H1 (cell line): ENCODE measurements at regions not wholly inside any gene's neighbourhood (a gene's known extent, or its start where the extent isn't known, plus 50 kb on each side); places are given as distances from the start of the nearest gene placed in this dataset.

Experiments used
- CTCF ChIA-PET: fragments of 300-600 bp; sonication (Branson Sonifier 250); formaldehyde crosslinking; loops from one replicate; lab custom pipeline; 2021; ENCODE audit not compliant: partially characterized antibody; lab: Charles Lee
- POLR2A ChIA-PET: fragments of 300-600 bp; sonication (Branson Sonifier 250); formaldehyde crosslinking; loops from one replicate; lab custom pipeline; 2021; ENCODE audit warnings: inconsistent platforms; ENCODE audit not compliant: partially characterized antibody; lab: Charles Lee
- DNase-seq, 2 experiments: peaks; one replicate each; pipeline versions ENCODE4 v3.0.0 to v3.0.0-alpha.2; 2010 to 2022; ENCODE audit warnings: low spot score in 2 of 2, low read depth in 1 of 2, mixed read lengths in 1 of 2
- FAIRE-seq: peaks from 2 replicates; lab custom pipeline; 2011; peaks lifted over from hg19 to GRCh38; lab: Jason Lieb, UNC
- H2AFZ ChIP-seq: 2 replicates; pipeline ENCODE4 v1.8.1; 2012; ENCODE audit warnings: low read length, inconsistent platforms
- H2AK5ac ChIP-seq: 2 replicates; pipeline ENCODE4 v1.6.1; 2013; ENCODE audit warnings: low read depth, low read length
- H2BK120ac ChIP-seq: replicated peaks from 2 replicates; pipeline ENCODE3; 2013; ENCODE audit warnings: low read depth, low read length, inconsistent platforms
- H2BK12ac ChIP-seq: 2 replicates; pipeline ENCODE4 v1.6.1; 2013; ENCODE audit warnings: low read depth, low read length
- H2BK15ac ChIP-seq: 2 replicates; pipeline ENCODE4 v1.6.1; 2013; ENCODE audit warnings: low read length
- H2BK20ac ChIP-seq: 2 replicates; pipeline ENCODE4 v1.6.1; 2013; ENCODE audit warnings: low read length
- H2BK5ac ChIP-seq: 2 replicates; pipeline ENCODE4 v1.6.1; 2013; ENCODE audit warnings: low read depth, low read length
- H3K14ac ChIP-seq: 2 replicates; pipeline ENCODE4 v1.6.1; 2013; ENCODE audit warnings: inconsistent platforms; ENCODE audit not compliant: insufficient read length
- H3K18ac ChIP-seq: 2 replicates; pipeline ENCODE4 v1.6.1; 2013; ENCODE audit warnings: low read length; ENCODE audit errors: extremely low read depth
- H3K23ac ChIP-seq: 2 replicates; pipeline ENCODE4 v1.6.1; 2013; ENCODE audit warnings: inconsistent platforms; ENCODE audit not compliant: insufficient read length
- H3K23me2 ChIP-seq: 2 replicates; pipeline ENCODE4 v1.6.1; 2013; ENCODE audit warnings: low read depth, low read length
- H3K27ac ChIP-seq: 2 replicates; pipeline ENCODE4 v1.6.1; 2011; ENCODE audit warnings: low read depth, low read length, inconsistent platforms
- H3K27me3 ChIP-seq, 4 experiments: replicated peaks in 1 of 4; 1 replicate in 1 of 4; 2 replicates in 3 of 4; pipeline versions ENCODE4 v1.6.1 to v1.8.1; 2011 to 2013; ENCODE audit warnings: low read length in 3 of 4, mild to moderate bottlenecking in 3 of 4, inconsistent platforms in 2 of 4, mixed read lengths in 2 of 4, moderate library complexity in 1 of 4; ENCODE audit not compliant: control insufficient read depth in 3 of 4, insufficient read depth in 3 of 4; ENCODE audit errors: extremely low read depth in 1 of 4
- H3K36me3 ChIP-seq, 4 experiments: 2 replicates each; pipeline versions ENCODE4 v1.6.1 to v1.8.1; 2011 to 2013; ENCODE audit warnings: mild to moderate bottlenecking in 4 of 4, low read length in 3 of 4, moderate library complexity in 2 of 4, control low read depth in 1 of 4, inconsistent platforms in 1 of 4; ENCODE audit not compliant: insufficient read depth in 4 of 4, control insufficient read depth in 2 of 4
- H3K4ac ChIP-seq: replicated peaks from 2 replicates; pipeline ENCODE3; 2013; ENCODE audit warnings: low read length, low read depth, mixed read lengths, inconsistent platforms; ENCODE audit not compliant: insufficient read length
- H3K4me1 ChIP-seq, 4 experiments: replicated peaks in 1 of 4; 1 replicate in 1 of 4; 2 replicates in 3 of 4; pipeline versions ENCODE4 v1.6.1 to v1.8.1; 2011 to 2013; ENCODE audit warnings: low read length in 3 of 4, inconsistent platforms in 2 of 4, mixed read lengths in 1 of 4; ENCODE audit not compliant: insufficient read depth in 4 of 4, control insufficient read depth in 3 of 4
- H3K4me2 ChIP-seq, 2 experiments: 2 replicates each; pipeline versions ENCODE4 v1.6.1 to v1.8.1; 2011 to 2013; ENCODE audit warnings: low read depth in 2 of 2, low read length in 2 of 2, control low read depth in 1 of 2, inconsistent platforms in 1 of 2, mild to moderate bottlenecking in 1 of 2; ENCODE audit not compliant: insufficient read depth in 1 of 2
- H3K4me3 ChIP-seq, 4 experiments: fragments of 200-600, 300-600 bp in 1 of 4; sonication (generic), shearing (Covaris generic), sonication (Bioruptor Twin) in 1 of 4; 2 replicates each; pipeline versions ENCODE4 v1.5.1 to v1.8.1; 2011 to 2016; ENCODE audit warnings: low read length in 4 of 4, low read depth in 3 of 4, control low read depth in 2 of 4, inconsistent platforms in 2 of 4, mild to moderate bottlenecking in 2 of 4, mixed read lengths in 1 of 4, moderate library complexity in 1 of 4; ENCODE audit not compliant: insufficient read depth in 2 of 4; ENCODE audit errors: extremely low read depth in 1 of 4
- H3K56ac ChIP-seq: replicated peaks from 2 replicates; pipeline ENCODE3; 2013; ENCODE audit warnings: low read depth, mild to moderate bottlenecking, mixed read lengths, low read length, inconsistent platforms; ENCODE audit not compliant: insufficient read length
- H3K79me1 ChIP-seq: 2 replicates; pipeline ENCODE4 v1.6.1; 2013; ENCODE audit warnings: low read depth, low read length, control low read depth
- H3K79me2 ChIP-seq, 2 experiments: 2 replicates each; pipeline versions ENCODE4 v1.6.1 to v1.8.1; 2012 to 2013; ENCODE audit warnings: low read length in 2 of 2, mild to moderate bottlenecking in 2 of 2, inconsistent platforms in 1 of 2; ENCODE audit not compliant: insufficient read depth in 2 of 2, control insufficient read depth in 1 of 2
- H3K9ac ChIP-seq, 4 experiments: replicated peaks in 1 of 4; 1 replicate in 1 of 4; 2 replicates in 3 of 4; pipeline versions ENCODE4 v1.6.1 to v1.8.1; 2011 to 2013; ENCODE audit warnings: low read depth in 3 of 4, low read length in 3 of 4, control low read depth in 2 of 4, mild to moderate bottlenecking in 2 of 4, moderate library complexity in 2 of 4, inconsistent platforms in 1 of 4; ENCODE audit errors: extremely low read depth in 1 of 4
- H3K9me3 ChIP-seq, 2 experiments: 2 replicates each; pipeline versions ENCODE4 v1.6.1 to v1.8.1; 2012 to 2013; ENCODE audit warnings: mild to moderate bottlenecking in 2 of 2, moderate library complexity in 2 of 2, control low read depth in 1 of 2, inconsistent platforms in 1 of 2, low read depth in 1 of 2, low read length in 1 of 2, mixed read lengths in 1 of 2; ENCODE audit not compliant: insufficient read depth in 2 of 2
- H4K20me1 ChIP-seq, 2 experiments: replicated peaks in 1 of 2; 2 replicates each; pipeline versions ENCODE3 to v1.8.1; 2011 to 2013; ENCODE audit warnings: inconsistent platforms in 2 of 2, low read length in 2 of 2, mild to moderate bottlenecking in 1 of 2; ENCODE audit not compliant: insufficient read depth in 2 of 2, control insufficient read depth in 1 of 2
- H4K5ac ChIP-seq: 2 replicates; pipeline ENCODE4 v1.6.1; 2013; ENCODE audit warnings: low read length, low read depth, mixed read lengths, inconsistent platforms; ENCODE audit not compliant: insufficient read length
- H4K8ac ChIP-seq: 2 replicates; pipeline ENCODE4 v1.8.0; 2013; ENCODE audit warnings: mild to moderate bottlenecking, moderate library complexity, low read length, inconsistent platforms; ENCODE audit not compliant: insufficient read depth; ENCODE audit errors: extremely low read depth
- H4K91ac ChIP-seq: replicated peaks from 2 replicates; pipeline ENCODE3; 2013; ENCODE audit warnings: low read length, mixed read lengths, inconsistent platforms; ENCODE audit not compliant: insufficient read length
- ATF3 ChIP-seq: IDR thresholded peaks from 2 replicates; pipeline ENCODE4 v1.6.1; 2011; ENCODE audit warnings: low read depth, mild to moderate bottlenecking, low read length; ENCODE audit not compliant: insufficient read depth
- CREB1 ChIP-seq: IDR thresholded peaks from 2 replicates; pipeline ENCODE4 v1.6.1; 2012; ENCODE audit warnings: inconsistent platforms
- E2F6 ChIP-seq: IDR thresholded peaks from 2 replicates; pipeline ENCODE4 v1.6.1; 2012; ENCODE audit warnings: inconsistent platforms
- EP300 ChIP-seq, 2 experiments: IDR thresholded peaks; 1 replicate in 1 of 2; 2 replicates in 1 of 2; pipeline ENCODE4 v1.6.1; 2011 to 2012; ENCODE audit warnings: low read depth in 2 of 2, low read length in 2 of 2, mild to moderate bottlenecking in 2 of 2, borderline replicate concordance in 1 of 2, inconsistent platforms in 1 of 2, moderate library complexity in 1 of 2
- GTF2F1 ChIP-seq: IDR thresholded peaks from 2 replicates; pipeline ENCODE4 v1.6.1; 2012; ENCODE audit warnings: low read depth, low read length, improper control_type of control experiment, borderline replicate concordance
- HDAC2 ChIP-seq, 2 experiments: fragments of 300-600 bp in 1 of 2; sonication (generic) in 1 of 2; IDR thresholded peaks; 2 replicates each; pipeline ENCODE4 v1.6.1; 2011 to 2012; ENCODE audit warnings: low read depth in 2 of 2, low read length in 2 of 2, mild to moderate bottlenecking in 2 of 2, moderate library complexity in 2 of 2, borderline replicate concordance in 1 of 2, inconsistent platforms in 1 of 2
- POLR2AphosphoS5 ChIP-seq: IDR thresholded peaks from 2 replicates; pipeline ENCODE4 v1.6.1; 2011; ENCODE audit warnings: low read depth, low read length
- RXRA ChIP-seq: IDR thresholded peaks from 2 replicates; pipeline ENCODE4 v1.6.1; 2011; ENCODE audit warnings: low read depth, mild to moderate bottlenecking, low read length, moderate library complexity; ENCODE audit not compliant: insufficient read depth
- SIX5 ChIP-seq: IDR thresholded peaks from 2 replicates; pipeline ENCODE4 v1.6.1; 2011; ENCODE audit warnings: mild to moderate bottlenecking, low read depth, low read length
- WGBS, 2 experiments: shearing (Covaris generic) in 1 of 2; methylation state at CpG; one replicate each; pipeline versions ENCODE4 v1.1.6 to v1.1.7; 2013 to 2015; ENCODE audit warnings: low lambda C conversion rate in 2 of 2, mixed read lengths in 2 of 2, inconsistent platforms in 1 of 2, low coverage in 1 of 2, missing lambda C conversion rate in 1 of 2; ENCODE audit not compliant: insufficient replicate concordance in 2 of 2, insufficient coverage in 1 of 2, insufficient read length in 1 of 2; ENCODE audit errors: extremely low coverage in 1 of 2, missing lambda C conversion rate in 1 of 2; 5-methylcytosine and 5-hydroxymethylcytosine counted together

GRCh38 chr5:135236908-135237747 lies 161.9 kb downstream of the MACROH2A1 start:
- Histone ChIP-seq H3K23me2 (no peaks in the 10 kb centered on the region), H2AK5ac (no peak overlapping the region), H2AFZ (no peak overlapping the region), H3K56ac (no peak overlapping the region), H3K79me2 (no peaks in the 10 kb centered on the region), H2BK12ac (no peak overlapping the region), H4K5ac (no peak overlapping the region), H3K27me3 (no peaks in the 10 kb centered on the region), H2BK120ac (no peak overlapping the region), H3K23ac (no peak overlapping the region), H2BK20ac (no peak overlapping the region), H3K79me1 (no peaks in the 10 kb centered on the region), H3K9ac (no peak overlapping the region)
- POLR2A ChIA-PET, result no interaction called here
- CTCF ChIA-PET, result interaction anchor here (0.9 to 1.9 kb wide), 6 partner anchors 10 to 200 kb away, joined by 3 to 7 read pairs (median 4); no protein-coding TSS in a partner anchor
- FAIRE-seq, result no peak
- TF ChIP-seq HDAC2 (IDR thresholded peaks at IDR 0.05; ENCODE audit: borderline replicate concordance in 1 of 2, low read depth in 2 of 2, low read length in 2 of 2), result no peak
- TF ChIP-seq GTF2F1, result no peak
- no peak for TF ChIP-seq ATF3
- TF ChIP-seq CREB1, result no peak
- no peak for TF ChIP-seq E2F6
- no peak for TF ChIP-seq POLR2AphosphoS5
- TF ChIP-seq EP300 (IDR thresholded peaks at IDR 0.05; ENCODE audit: borderline replicate concordance in 1 of 2, low read depth in 2 of 2, low read length in 2 of 2), result no peak
- no peak for TF ChIP-seq RXRA
- TF ChIP-seq SIX5, result no peak
- TF ChIP-seq, all 59 proteins: peak for 0
- no peak overlapping the region; the same call in 1 of the 2 replicates for H3K27ac ChIP-seq
- DNase-seq, result peak in 1 of 2 experiments; percentile 35
- H3K4me1 ChIP-seq, result peaks cover 0 to 3% (median 3%) of the 10 kb centered on the region in 4 experiments; a peak in 6 of 7 replicates
- no peak overlapping the region for H3K4ac ChIP-seq
- 90% methylated on average over 9 of the region's 9 CpGs; no CpG with 5 or more reads in 1 of the 2 experiments for WGBS, 2 experiments
- H4K91ac ChIP-seq, result no peak overlapping the region
- H3K14ac ChIP-seq, result no peak overlapping the region
- no peak overlapping the region for H3K18ac ChIP-seq
- H2BK15ac ChIP-seq, result peak overlapping the region; percentile 46; the same call in 1 of the 2 replicates
- H2BK5ac ChIP-seq, result no peak overlapping the region
- H3K4me3 ChIP-seq, result no peak overlapping the region
- no peaks in the 10 kb centered on the region for H3K36me3 ChIP-seq
- H3K4me2 ChIP-seq, result no peak overlapping the region
- H4K20me1 ChIP-seq, result no peaks in the 10 kb centered on the region
- H4K8ac ChIP-seq, result no peak overlapping the region
- no peaks in the 10 kb centered on the region for H3K9me3 ChIP-seq
